Panc1 (cell line): ENCODE measurements at regions not wholly inside any gene's neighbourhood (a gene's known extent, or its start where the extent isn't known, plus 50 kb on each side); places are given as distances from the start of the nearest gene placed in this dataset.
"Not testable (repeated sequence)": the region's sequence is repeated elsewhere in the genome, so short reads cannot be mapped to it uniquely, and the experiment has no call there.

Source experiments
- CTCF ChIP-seq: fragments of 450-650 bp; IDR thresholded peaks from 2 replicates; pipeline ENCODE4 v1.5.1; 2017; ENCODE audit warnings: mild to moderate bottlenecking
- POLR2AphosphoS5 ChIP-seq: IDR thresholded peaks from 2 replicates; pipeline ENCODE4 v1.6.1; 2012; ENCODE audit warnings: mild to moderate bottlenecking, low read depth, low read length, moderate library complexity

- not testable (repeated sequence) for TF ChIP-seq CTCF, POLR2AphosphoS5
Measured at GRCh38 chr1:83478127-83478526, 520.8 kb downstream of the TTLL7 start.
